Psoas muscle (tissue), 7 donors: ENCODE measurements at regions not wholly inside any gene's neighbourhood (a gene's known extent, or its start where the extent isn't known, plus 50 kb on each side); places are given as distances from the start of the nearest gene placed in this dataset.

Source experiments
- ATAC-seq, 4 donors: fragments of 200-7000 bp; cut with Tn5 transposase; one replicate each; pipeline ENCODE4 v1.9.1; 2020; ENCODE audit warnings: moderate library complexity in 3 of 4, mild to moderate bottlenecking in 2 of 4
- DNase-seq, 2 donors: peaks; one replicate each; pipeline ENCODE4 v3.0.0-alpha.2; 2020
- H3K27ac ChIP-seq: fragments of 200-600 bp; one replicate; pipeline ENCODE4 v1.8.0; 2022
- H3K27me3 ChIP-seq, 3 donors: fragments of 200-600 bp in 1 of 3; one replicate each; pipeline versions ENCODE4 v1.6.1 to v1.8.0; 2013 to 2022; ENCODE audit warnings: low read length in 2 of 3, mild to moderate bottlenecking in 2 of 3, moderate library complexity in 1 of 3; ENCODE audit not compliant: insufficient read depth in 3 of 3
- H3K36me3 ChIP-seq, 2 donors: fragments of 200-600 bp in 1 of 2; one replicate each; pipeline versions ENCODE4 v1.6.1 to v1.8.0; 2013 to 2022; ENCODE audit warnings: low read depth in 1 of 2, mild to moderate bottlenecking in 1 of 2, moderate library complexity in 1 of 2; ENCODE audit not compliant: insufficient read depth in 1 of 2
- H3K4me1 ChIP-seq: fragments of 200-600 bp; one replicate; pipeline ENCODE4 v1.8.0; 2022
- H3K4me3 ChIP-seq: fragments of 200-600 bp; one replicate; pipeline ENCODE4 v1.8.0; 2022; ENCODE audit warnings: mild to moderate bottlenecking
- H3K9me3 ChIP-seq: fragments of 200-600 bp; one replicate; pipeline ENCODE4 v1.8.0; 2022
- CTCF ChIP-seq: fragments of 200-600 bp; IDR thresholded peaks from one replicate; pipeline ENCODE4 v1.8.0; 2022; ENCODE audit warnings: antibody characterized with exemption
- WGBS, 3 donors: extraction: QIAGEN DNeasy Blood & Tissue Kit; methylation state at CpG; one replicate each; pipeline versions ENCODE4 v1.1.6 to v1.1.7; 2013; 5-methylcytosine and 5-hydroxymethylcytosine counted together
- intact Hi-C, 2 donors: fragments of 100-400 bp; cut with DNase I; formaldehyde crosslinking; loops; one replicate each; pipeline versions ENCODE4 v1.11.0 to v1.14.2; 2022
- donor health status: healthy with polysubstance abuse.
- donor health status: DM: no; HTN: no; CAD: no; lungs with moderate emphysema.
- donor health status: Bipolar disorder and iron deficiency.
- donor health status: healthy.
- donor health status: DM: yes; HTN: yes; CAD: no.
- donor health status: DM: no; HTN: no; CAD: no.
- donor health status: DM: yes; HTN: yes; CAD: no.

- intact Hi-C loops, result no loop called here
- H3K4me3 ChIP-seq, result no peak overlapping the region
- TF ChIP-seq CTCF, result no peak
- H3K9me3 ChIP-seq, result no peaks in the 10 kb centered on the region
- no peaks in the 10 kb centered on the region for H3K36me3 ChIP-seq
- H3K27ac ChIP-seq, result no peak overlapping the region
- ATAC-seq, result no peak
- 99 to 100% (median 100%) methylated on average over 1 of the region's 1 CpG for WGBS, 3 donors
- H3K4me1 ChIP-seq, result no peaks in the 10 kb centered on the region
- no peaks in the 10 kb centered on the region for H3K27me3 ChIP-seq
- no peak for DNase-seq
Observed at GRCh38 chr3:30554317-30554690, 52.1 kb upstream of the TGFBR2 start.

- intact Hi-C loops, result no loop called here
- Histone ChIP-seq H3K27ac (no peak overlapping the region), H3K27me3 (no peaks in the 10 kb centered on the region), H3K9me3 (no peaks in the 10 kb centered on the region), H3K36me3 (no peaks in the 10 kb centered on the region), H3K4me3 (no peak overlapping the region), H3K4me1 (no peaks in the 10 kb centered on the region)
- WGBS, 3 donors, result 91 to 92% (median 92%) methylated on average over 2 of the region's 2 CpGs
- ATAC-seq (no peak), DNase-seq (no peak)
- TF ChIP-seq CTCF, result no peak
Observed at GRCh38 chr3:30555968-30556367, 50.4 kb upstream of the TGFBR2 start.
